GM18868 (cell line): ENCODE measurements at regions not wholly inside any gene's neighbourhood (a gene's known extent, or its start where the extent isn't known, plus 50 kb on each side); places are given as distances from the start of the nearest gene placed in this dataset.
"Not testable (repeated sequence)": the region's sequence is repeated elsewhere in the genome, so short reads cannot be mapped to it uniquely, and the experiment has no call there.

Experiments
- ATAC-seq: cut with Tn5 transposase; IDR thresholded peaks from one replicate; pipeline ENCODE4 v1.9.1; 2021; ENCODE audit warnings: mild to moderate bottlenecking, moderate library complexity; ENCODE audit not compliant: unreplicated experiment

DNA sequence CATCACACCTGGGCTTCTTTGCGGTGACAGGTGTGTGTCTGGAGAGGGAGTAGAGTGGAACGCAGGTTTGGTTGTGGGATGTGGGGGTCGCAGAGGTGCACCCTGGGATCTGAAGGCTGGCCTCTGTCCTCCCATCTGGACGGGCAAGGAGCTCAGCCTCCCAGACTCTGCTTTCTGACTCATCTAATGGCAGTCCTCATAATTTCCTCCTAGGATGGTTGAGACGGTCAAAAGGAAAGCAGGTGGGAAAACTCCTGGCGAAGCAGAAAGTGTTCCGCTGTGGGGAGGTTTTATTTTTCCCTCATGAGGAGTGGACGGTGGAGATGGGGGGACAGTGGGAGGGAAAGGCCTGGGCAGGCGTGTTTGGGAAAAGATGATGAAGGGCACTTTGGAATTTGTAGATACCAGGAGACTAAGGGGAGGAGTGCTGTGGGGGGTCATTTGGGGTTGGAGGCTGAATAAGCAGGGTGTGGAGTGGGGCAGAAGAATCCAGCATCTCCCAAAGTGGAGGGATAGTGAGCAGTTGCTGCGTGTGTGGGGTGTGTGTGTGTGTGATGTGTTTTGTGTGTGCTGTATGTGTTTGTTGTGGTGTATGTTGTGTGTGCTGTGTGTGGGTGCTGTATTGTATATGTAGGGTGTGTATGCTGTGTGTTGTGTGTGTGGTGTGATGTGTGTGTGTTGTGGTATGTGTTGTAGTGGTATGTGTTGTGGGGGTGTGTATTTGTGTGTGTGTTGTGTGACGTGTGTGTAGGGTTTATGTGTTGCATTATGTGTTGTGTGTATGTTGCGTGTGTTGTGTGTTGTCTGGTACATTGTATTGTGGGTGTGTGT lies 97.2 kb upstream of the PODXL start:
- no peak for ATAC-seq

- no peak for ATAC-seq
Measured at GRCh38 chr7:131652934-131653333, 96.5 kb upstream of the PODXL start.

DNA sequence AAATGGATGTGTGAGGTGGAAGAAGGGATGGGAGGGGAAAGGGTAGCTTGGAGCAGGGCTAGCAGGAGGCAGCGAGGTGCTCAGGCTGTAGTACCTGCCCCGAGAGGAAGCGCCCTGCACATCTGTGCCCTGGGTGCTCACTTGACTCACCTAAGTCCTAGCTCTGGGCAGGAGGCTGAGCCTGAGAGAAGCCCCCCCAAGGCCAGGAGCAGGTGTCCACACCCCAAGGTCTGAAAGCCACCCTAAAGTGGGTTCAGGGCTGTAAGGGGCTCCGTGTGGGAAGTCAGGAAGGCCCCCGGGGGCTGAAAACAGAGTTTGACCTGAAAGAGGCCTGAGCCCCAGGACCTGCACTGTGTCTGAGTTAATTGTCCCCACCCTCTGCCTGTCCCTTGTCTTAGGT lies 95.8 kb upstream of the PODXL start:
- no peak for ATAC-seq

- ATAC-seq: no peak
Measured at GRCh38 chr7:131649879-131650278, 93.5 kb upstream of the PODXL start.

GRCh38 chr7:131649003-131649541 lies 92.6 kb upstream of the PODXL start:
- ATAC-seq: no peak

GRCh38 chr7:131648491-131648890 lies 92.1 kb upstream of the PODXL start:
- no peak for ATAC-seq

- no peak for ATAC-seq
Measured at GRCh38 chr7:131646203-131646602, 89.8 kb upstream of the PODXL start.

GRCh38 chr7:131642429-131642828 lies 86.0 kb upstream of the PODXL start:
- no peak for ATAC-seq

- ATAC-seq: no peak
Measured at GRCh38 chr7:131640686-131641085, 84.3 kb upstream of the PODXL start.

- ATAC-seq: no peak
Measured at GRCh38 chr7:131638641-131639430, 82.4 kb upstream of the PODXL start.

- no peak for ATAC-seq
Measured at GRCh38 chr7:131637859-131638258, 81.4 kb upstream of the PODXL start.

- no peak for ATAC-seq
Measured at GRCh38 chr7:131636092-131636491, 79.7 kb upstream of the PODXL start.

GRCh38 chr7:131634197-131634596 lies 77.8 kb upstream of the PODXL start:
- ATAC-seq: not testable (repeated sequence)

- ATAC-seq: no peak
Measured at GRCh38 chr7:131633342-131633843, 77.0 kb upstream of the PODXL start.

DNA sequence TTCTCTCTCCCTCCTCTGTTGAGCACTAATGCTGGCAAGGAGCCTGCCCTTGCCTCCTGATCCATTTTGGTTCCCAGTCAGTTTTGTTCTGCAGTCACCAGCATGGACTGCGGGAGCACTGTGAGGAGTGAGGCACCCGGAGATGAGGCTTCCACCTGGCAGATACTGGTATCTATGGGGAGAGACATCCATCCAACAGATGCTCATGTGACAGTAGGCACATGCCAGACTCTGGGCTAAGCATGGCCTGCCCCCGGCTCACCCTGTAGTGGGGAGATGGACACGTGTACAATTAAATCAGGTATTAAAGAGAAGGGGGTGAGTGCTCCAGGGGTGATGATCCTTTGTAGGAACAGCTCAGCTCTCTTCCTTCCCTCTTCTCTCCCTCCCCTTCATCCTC lies 74.0 kb upstream of the PODXL start:
- no peak for ATAC-seq

GRCh38 chr7:131629217-131629882 lies 72.9 kb upstream of the PODXL start:
- ATAC-seq: no peak

- ATAC-seq: no peak
Measured at GRCh38 chr7:131628634-131629033, 72.2 kb upstream of the PODXL start.

DNA sequence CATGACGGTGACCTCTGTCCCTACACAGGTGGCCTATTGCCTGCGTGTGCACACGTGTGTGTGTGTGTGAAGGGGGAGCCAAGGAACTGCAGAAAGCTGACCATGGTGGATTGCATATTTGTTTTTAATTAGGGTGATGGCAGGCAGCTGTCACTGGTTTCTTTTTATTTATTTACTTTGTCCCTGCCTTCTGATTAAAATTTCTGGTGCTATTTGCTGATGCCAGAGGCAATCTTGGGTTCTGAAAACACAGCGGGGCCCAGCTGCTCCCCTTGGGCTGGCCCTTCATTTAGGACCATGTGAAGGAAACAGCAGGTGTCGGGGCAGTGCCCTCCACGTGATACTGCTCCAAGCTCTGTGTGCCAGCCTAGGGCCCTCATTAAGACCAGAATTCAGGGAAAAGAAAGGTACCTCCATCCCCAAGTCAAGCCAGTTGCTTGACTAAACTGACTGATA lies 71.3 kb upstream of the PODXL start:
- ATAC-seq: no peak

GRCh38 chr7:131626643-131627042 lies 70.2 kb upstream of the PODXL start:
- no peak for ATAC-seq

GRCh38 chr7:131625817-131626372 lies 69.5 kb upstream of the PODXL start:
- no peak for ATAC-seq

DNA sequence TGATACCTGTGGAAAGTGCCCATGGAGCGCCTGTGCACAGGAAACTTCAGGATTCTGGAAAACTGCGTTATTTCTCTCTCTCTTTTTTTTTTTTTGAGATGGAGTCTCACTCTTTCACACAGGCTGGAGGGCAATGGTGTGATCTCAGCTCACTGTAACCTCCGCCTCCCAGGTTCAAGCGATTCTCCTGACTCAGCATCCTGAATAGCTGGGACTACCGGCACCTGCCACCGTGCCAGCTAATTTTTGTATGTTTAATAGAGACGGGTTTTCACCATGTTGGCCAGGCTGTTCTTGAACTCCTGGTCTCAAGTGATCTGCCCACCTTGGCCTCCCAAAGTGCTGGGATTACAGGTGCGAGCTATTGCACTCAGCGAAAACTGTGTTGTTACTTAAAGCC lies 68.9 kb upstream of the PODXL start:
- ATAC-seq: not testable (repeated sequence)
